Prostate gland (tissue), 2 donors: ENCODE measurements at regions not wholly inside any gene's neighbourhood (a gene's known extent, or its start where the extent isn't known, plus 50 kb on each side); places are given as distances from the start of the nearest gene placed in this dataset.

Experiments used
- CTCF ChIP-seq, 4 experiments: fragments of 200-600 bp in 2 of 4; fragments of 450-650 bp in 2 of 4; sonication (generic) in 2 of 4; IDR thresholded peaks; 1 replicate in 3 of 4; 2 replicates in 1 of 4; pipeline ENCODE4 v1.5.1; 2016 to 2019; ENCODE audit warnings: antibody characterized with exemption in 4 of 4, mild to moderate bottlenecking in 2 of 4, moderate library complexity in 2 of 4
- POLR2AphosphoS5 ChIP-seq: sonication (generic); formaldehyde crosslinking; IDR thresholded peaks from one replicate; pipeline ENCODE4 v1.6.1; 2017; ENCODE audit warnings: antibody characterized with exemption

- TF ChIP-seq CTCF (IDR thresholded peaks at IDR 0.05) (no peak), POLR2AphosphoS5 (no peak)
These were observed 1366.6 kb downstream of the FSCB start for GRCh38 chr14:43140453-43140852.
